ENCODE measurements at regions not wholly inside any gene's neighbourhood (a gene's known extent, or its start where the extent isn't known, plus 50 kb on each side); places are given as distances from the start of the nearest gene placed in this dataset.

DNA sequence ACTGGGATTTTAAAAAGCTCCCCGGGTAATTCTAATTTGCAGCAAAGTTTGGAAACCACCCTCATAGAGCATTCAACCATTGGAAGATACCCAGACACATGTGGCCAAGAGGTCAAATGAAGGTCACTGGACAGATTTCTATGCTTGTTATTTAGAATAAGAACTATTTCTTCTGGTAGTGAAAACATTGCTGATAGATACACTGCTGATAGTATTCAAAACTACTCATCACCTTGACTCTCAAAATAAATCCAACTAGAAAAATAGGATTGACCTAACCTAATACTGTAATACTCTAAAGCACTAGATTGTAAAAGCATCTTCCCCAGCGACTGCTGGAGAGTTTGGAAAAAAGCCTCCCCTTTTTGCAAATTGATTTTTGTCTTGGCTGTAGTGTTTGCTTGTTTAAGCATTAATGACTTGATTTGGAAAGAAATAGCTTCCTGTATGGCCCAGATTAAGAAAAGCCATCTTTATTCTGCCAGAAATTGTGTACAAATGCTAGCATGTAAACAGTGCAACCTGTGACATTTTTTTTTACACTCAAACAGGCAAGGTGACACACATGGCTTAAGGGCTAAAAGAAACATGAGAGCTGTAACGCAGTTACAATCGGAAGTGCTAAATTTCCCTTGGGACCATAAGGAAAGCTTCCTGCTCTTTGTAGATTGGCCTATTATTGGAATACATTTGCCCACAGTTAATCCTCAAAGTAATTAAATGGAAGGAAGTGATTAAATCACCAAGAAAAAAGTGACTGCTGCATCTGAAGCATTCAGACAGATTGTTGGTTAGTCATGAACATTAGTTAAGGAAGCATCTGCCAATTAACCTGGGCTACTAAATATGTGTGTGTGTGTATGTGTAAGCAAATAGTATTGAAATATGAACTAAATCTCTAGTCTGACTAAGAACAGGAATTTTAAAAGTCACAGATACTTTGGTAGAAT lies 356.5 kb upstream of the ATP2B1 start:
- Histone ChIP-seq H3K9me2 (replicated peaks; ENCODE audit: control insufficient read depth, low read length) (no peaks in the 10 kb centered on the region), H3F3A (ENCODE audit: control insufficient read depth, insufficient read depth) (no peaks in the 10 kb centered on the region; the same call in 1 of the 2 replicates), H3K4me1 (ENCODE audit: control insufficient read depth, low read length) (peaks cover 6% of the 10 kb centered on the region), H3K27me3 (ENCODE audit: control insufficient read depth, low read length) (no peaks in the 10 kb centered on the region), H4K20me1 (ENCODE audit: control insufficient read depth, insufficient read depth, low read depth, low read length) (no peaks in the 10 kb centered on the region), H3K36me3 (ENCODE audit: control insufficient read depth, low read length) (no peaks in the 10 kb centered on the region), H3K4me3 (ENCODE audit: low read length) (no peak overlapping the region), H3K27ac (ENCODE audit: low read depth, low read length) (no peak overlapping the region), H3K79me2 (ENCODE audit: control insufficient read depth, low read length) (no peaks in the 10 kb centered on the region), H3K9me3 (ENCODE audit: control insufficient read depth, insufficient read depth, low read length) (peaks cover 3% of the 10 kb centered on the region; the same call in 1 of the 2 replicates), H3K4me2 (ENCODE audit: low read length) (no peak overlapping the region)
- no peak for TF ChIP-seq EZH2phosphoT487 (IDR thresholded peaks at IDR 0.05; ENCODE audit: borderline replicate concordance, low read length)
- TF ChIP-seq, protein P1, sequence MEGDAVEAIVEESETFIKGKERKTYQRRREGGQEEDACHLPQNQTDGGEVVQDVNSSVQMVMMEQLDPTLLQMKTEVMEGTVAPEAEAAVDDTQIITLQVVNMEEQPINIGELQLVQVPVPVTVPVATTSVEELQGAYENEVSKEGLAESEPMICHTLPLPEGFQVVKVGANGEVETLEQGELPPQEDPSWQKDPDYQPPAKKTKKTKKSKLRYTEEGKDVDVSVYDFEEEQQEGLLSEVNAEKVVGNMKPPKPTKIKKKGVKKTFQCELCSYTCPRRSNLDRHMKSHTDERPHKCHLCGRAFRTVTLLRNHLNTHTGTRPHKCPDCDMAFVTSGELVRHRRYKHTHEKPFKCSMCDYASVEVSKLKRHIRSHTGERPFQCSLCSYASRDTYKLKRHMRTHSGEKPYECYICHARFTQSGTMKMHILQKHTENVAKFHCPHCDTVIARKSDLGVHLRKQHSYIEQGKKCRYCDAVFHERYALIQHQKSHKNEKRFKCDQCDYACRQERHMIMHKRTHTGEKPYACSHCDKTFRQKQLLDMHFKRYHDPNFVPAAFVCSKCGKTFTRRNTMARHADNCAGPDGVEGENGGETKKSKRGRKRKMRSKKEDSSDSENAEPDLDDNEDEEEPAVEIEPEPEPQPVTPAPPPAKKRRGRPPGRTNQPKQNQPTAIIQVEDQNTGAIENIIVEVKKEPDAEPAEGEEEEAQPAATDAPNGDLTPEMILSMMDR (IDR thresholded peaks at IDR 0.05; ENCODE audit: low read depth, low read length, poor library complexity, severe bottlenecking), result no peak

DNA sequence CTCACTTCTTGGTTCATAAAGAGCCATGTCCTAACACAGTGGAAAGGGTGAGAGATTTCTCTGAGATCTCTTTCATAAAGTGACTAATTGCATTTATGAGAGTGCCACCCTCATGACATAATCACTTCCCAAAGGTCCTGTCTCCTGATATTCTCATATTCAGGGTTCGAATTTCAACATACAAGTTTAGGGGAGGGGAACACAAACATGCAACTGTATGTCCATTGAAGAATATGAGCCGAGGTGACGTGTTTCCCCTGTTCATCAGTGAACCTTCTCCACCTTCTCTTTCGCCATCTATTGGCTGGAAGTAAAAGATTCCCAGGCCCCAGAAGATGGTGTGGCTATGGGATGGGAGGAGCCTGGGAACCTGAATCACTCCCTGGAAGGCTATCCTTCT lies 354.2 kb upstream of the ATP2B1 start:
- Histone ChIP-seq H3K9me2 (replicated peaks; ENCODE audit: control insufficient read depth, low read length) (no peaks in the 10 kb centered on the region), H3K9me3 (ENCODE audit: control insufficient read depth, insufficient read depth, low read length) (no peaks in the 10 kb centered on the region), H3K4me1 (ENCODE audit: control insufficient read depth, low read length) (peaks cover 6% of the 10 kb centered on the region), H3K27me3 (ENCODE audit: control insufficient read depth, low read length) (no peaks in the 10 kb centered on the region), H3K27ac (ENCODE audit: low read depth, low read length) (no peak overlapping the region), H3K4me2 (ENCODE audit: low read length) (no peak overlapping the region), H4K20me1 (ENCODE audit: control insufficient read depth, insufficient read depth, low read depth, low read length) (no peaks in the 10 kb centered on the region), H3K36me3 (ENCODE audit: control insufficient read depth, low read length) (no peaks in the 10 kb centered on the region), H3F3A (ENCODE audit: control insufficient read depth, insufficient read depth) (no peaks in the 10 kb centered on the region; the same call in 1 of the 2 replicates), H3K79me2 (ENCODE audit: control insufficient read depth, low read length) (no peaks in the 10 kb centered on the region), H3K4me3 (ENCODE audit: low read length) (no peak overlapping the region)
- no peak for TF ChIP-seq EZH2phosphoT487 (IDR thresholded peaks at IDR 0.05; ENCODE audit: borderline replicate concordance, low read length)
- TF ChIP-seq, protein P1 (IDR thresholded peaks at IDR 0.05; ENCODE audit: low read depth, low read length, poor library complexity, severe bottlenecking), result no peak

DNA sequence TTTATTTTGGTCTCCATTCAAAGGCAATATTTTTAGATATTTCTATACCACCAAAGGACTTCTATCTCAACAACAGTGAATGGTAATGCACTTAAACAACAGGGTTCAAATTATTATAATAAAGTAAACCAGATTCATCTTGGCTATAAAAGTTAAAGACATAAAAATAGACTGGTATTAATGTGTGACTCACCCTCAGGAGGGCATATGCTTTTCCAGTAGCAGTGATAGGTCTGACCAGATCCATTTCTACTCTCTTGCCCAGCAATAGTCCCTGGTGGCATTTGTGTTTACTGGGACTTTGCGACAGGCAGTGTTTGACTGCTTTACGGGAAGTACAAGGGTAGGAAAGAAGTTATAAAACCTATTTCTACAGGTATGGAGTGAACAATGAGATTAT lies 353.2 kb upstream of the ATP2B1 start:
- no peak for TF ChIP-seq EZH2phosphoT487 (IDR thresholded peaks at IDR 0.05; ENCODE audit: borderline replicate concordance, low read length)
- TF ChIP-seq, protein P1 (IDR thresholded peaks at IDR 0.05; ENCODE audit: low read depth, low read length, poor library complexity, severe bottlenecking), result no peak
- Histone ChIP-seq H3K9me3 (ENCODE audit: control insufficient read depth, insufficient read depth, low read length) (no peaks in the 10 kb centered on the region), H3F3A (ENCODE audit: control insufficient read depth, insufficient read depth) (no peaks in the 10 kb centered on the region), H3K79me2 (ENCODE audit: control insufficient read depth, low read length) (no peaks in the 10 kb centered on the region), H3K4me2 (ENCODE audit: low read length) (no peak overlapping the region), H3K9me2 (replicated peaks; ENCODE audit: control insufficient read depth, low read length) (no peaks in the 10 kb centered on the region), H3K36me3 (ENCODE audit: control insufficient read depth, low read length) (no peaks in the 10 kb centered on the region), H4K20me1 (ENCODE audit: control insufficient read depth, insufficient read depth, low read depth, low read length) (no peaks in the 10 kb centered on the region), H3K27ac (ENCODE audit: low read depth, low read length) (no peak overlapping the region), H3K4me1 (ENCODE audit: control insufficient read depth, low read length) (peaks cover 6% of the 10 kb centered on the region), H3K4me3 (ENCODE audit: low read length) (no peak overlapping the region), H3K27me3 (ENCODE audit: control insufficient read depth, low read length) (no peaks in the 10 kb centered on the region)
